Activated CD8-positive, alpha-beta memory T cell treated with anti-CD3 and anti-CD28 coated beads, Interleukin-2, amount 50 U/mL, for 24 hours (primary cell): ENCODE measurements at regions not wholly inside any gene's neighbourhood (a gene's known extent, or its start where the extent isn't known, plus 50 kb on each side); places are given as distances from the start of the nearest gene placed in this dataset.
"Not testable (repeated sequence)": the region's sequence is repeated elsewhere in the genome, so short reads cannot be mapped to it uniquely, and the experiment has no call there.

Experiments used
- DNase-seq: peaks from one replicate; pipeline ENCODE4 v3.0.0-alpha.2; 2020; ENCODE audit errors: extremely low read depth

DNA sequence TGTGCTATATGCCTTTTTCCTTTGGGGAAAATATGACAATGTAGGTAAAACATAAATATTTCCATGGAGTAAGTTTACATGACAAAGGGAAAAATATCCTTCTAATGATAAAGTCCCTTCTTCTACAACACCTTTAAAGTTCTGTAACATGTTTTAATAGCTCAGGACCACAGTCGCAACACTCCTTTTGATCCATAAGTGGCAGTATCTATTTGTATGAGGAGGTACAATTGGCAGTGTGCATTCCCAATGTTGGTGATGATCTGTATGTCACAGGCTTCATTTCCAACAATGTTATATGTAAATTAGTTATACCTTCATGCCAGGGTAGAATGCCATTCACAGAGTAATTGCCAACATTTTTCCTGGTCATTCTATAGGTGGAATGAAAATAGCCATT, 127.1 kb upstream of the CCNH start:
- DNase-seq: no peak

DNA sequence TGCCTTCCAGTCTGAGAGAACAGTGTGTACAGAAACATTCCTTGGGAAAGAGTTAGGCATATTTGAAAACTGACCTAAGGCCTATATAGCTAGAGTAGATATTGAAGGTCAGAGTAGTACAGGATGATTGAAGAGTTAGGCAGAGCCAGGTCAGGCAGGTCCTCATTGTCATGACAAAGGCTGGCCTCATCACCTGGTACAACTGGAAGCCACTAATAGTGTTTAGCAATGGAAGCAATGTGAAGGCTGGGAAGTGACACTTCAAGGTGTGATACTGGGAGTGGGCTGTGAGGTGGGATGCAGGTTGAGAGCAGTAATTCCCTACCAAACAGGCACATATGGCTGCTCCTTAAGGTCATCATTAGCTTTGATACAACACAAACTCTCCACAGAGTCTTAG, 123.6 kb upstream of the CCNH start:
- no peak for DNase-seq

DNA sequence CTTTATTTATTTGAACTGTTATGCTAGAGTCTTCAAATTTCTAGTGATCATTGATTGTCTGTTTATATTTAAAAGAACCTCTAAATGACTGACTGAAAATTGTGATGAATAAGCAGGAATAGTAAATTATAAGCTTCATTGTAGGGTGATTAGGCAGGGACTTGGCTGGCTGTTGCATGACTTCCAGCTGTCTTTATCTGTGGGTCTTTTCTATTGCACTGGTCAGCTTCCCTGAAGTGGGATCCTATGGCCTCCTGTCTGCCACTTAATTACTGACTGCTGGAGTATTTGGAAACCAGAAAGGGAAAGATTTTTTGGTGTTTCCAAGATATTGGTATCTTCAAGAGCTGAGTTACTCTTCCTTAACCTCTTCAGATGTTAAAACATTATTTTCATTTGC, 123.0 kb upstream of the CCNH start:
- no peak for DNase-seq

DNA sequence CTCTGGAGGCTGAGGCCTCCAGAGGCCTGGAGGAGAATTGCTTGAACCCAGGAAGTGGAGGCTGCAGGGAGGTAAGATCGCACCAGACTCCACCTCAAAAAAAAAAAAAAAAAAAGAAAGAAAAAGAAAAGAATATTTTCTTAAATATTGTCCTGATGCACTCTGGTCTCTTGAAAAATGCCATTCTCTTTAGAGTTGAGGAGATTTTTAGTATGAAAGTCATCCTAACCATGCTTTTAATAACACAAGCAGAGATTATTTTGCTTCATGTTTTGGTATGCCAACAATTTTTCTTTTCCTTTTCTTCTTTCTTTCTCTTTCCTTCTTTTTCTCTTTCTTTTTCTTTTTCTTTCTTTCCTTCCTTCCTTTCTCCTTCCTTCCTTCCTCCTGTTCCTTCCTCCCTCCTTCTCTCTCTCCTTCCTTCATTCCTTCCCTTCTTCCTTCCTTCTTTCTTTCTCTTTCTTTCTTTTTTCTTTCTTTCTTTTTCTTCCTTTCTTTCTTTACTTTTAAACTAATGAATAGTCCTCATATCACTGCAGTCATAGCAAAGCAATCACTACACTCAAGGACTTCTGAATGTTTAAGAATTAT, 116.9 kb upstream of the CCNH start:
- no peak for DNase-seq

GRCh38 chr5:87526131-87526530, 113.4 kb upstream of the CCNH start:
- DNase-seq: no peak

DNA sequence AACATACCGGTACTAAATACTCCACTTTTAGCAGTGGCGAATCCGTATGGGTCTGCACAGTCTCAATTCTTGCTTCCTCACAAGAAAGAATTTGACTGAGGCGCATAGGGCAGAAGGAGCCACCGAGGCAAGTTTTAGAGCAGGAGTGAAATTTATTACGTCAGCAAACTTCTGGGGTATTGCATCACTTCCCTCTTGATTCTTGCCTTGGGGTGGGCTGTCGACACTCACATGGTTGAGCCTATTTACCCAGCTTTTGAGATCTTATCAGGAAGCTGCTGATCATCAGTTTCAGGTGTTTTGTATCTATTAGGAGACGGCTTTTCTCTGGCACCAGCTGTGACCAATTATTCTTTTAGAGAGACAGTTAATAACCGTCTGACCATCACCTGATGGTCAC, 111.5 kb upstream of the CCNH start:
- DNase-seq: no peak

DNA sequence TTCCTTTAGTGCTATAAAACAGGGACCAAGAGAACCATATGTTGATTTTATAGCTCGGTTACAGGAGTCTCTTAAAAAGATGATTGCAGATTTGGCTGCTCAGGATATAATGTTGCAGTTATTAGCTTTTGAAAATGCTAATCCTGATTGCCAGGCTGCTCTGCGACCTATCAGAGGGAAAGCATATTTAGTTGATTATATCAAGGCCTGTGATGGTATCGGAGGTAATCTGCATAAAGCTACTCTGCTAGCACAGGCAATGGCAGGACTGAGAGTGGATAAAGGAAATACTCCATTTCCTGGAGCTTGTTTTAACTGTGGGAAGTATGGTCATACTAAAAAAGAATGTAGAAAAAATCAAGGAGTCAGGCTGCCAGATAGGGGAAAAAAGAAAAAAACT, 99.0 kb upstream of the CCNH start:
- not testable (repeated sequence) for DNase-seq

- DNase-seq: no peak
Observed at GRCh38 chr5:87503004-87503403, 90.3 kb upstream of the CCNH start.

DNA sequence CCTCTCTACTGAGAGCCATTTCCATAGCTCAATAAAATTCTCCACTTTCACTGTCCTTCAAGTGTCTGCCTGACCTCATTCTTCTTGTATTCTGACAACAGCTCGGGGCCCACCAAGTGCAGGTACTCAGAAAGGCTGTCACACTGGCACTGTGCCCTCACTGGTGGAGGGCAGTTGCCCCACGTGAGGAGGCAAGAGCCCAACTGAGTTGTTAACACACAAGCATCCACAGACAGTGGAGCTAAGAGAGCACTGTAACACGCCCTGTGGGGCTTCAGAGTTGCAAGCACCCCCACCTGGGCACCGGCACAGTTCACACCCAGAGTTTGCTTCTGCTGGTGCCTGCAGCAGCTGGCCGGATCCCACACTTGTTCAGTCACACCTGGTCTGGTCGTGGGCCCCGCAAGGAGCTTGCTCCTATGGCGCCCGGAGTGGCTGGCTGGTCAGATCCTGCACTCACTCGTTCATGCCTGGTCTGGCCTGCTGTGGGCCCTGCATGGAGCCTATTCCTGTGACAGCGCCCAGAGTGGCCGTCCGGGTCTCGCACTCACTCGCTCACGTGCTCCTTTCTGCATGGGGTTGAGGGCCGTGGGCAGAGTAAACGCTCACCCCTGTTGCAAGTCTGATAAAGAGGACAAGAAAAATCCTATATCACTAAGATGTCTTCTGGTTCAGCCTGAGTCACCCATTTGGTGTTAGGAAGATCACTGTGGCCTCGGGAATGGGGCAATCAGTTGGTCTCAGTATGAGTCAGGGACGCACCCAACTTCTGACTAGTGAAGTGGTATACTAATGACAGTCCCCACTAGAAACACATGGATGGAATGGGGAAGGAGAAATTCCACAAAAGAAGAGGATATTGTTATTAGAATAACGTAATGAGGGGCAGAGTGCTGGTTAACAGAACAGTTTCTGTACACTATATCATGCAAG, 87.0 kb upstream of the CCNH start:
- no peak for DNase-seq
